H9 (cell line): ENCODE measurements at regions not wholly inside any gene's neighbourhood (a gene's known extent, or its start where the extent isn't known, plus 50 kb on each side); places are given as distances from the start of the nearest gene placed in this dataset.

Experiments used
- DNase-seq: peaks from one replicate; pipeline ENCODE4 v3.0.0-alpha.2; 2017
- H2AFZ ChIP-seq: one replicate; pipeline ENCODE4 v1.6.1; 2013; ENCODE audit warnings: mild to moderate bottlenecking, low read length, control low read depth, moderate library complexity
- H2AK5ac ChIP-seq: 2 replicates; pipeline ENCODE4 v1.6.1; 2013; ENCODE audit warnings: low read length, control low read depth, mixed read lengths; ENCODE audit not compliant: insufficient read length
- H2BK120ac ChIP-seq: one replicate; pipeline ENCODE4 v1.6.1; 2013; ENCODE audit warnings: low read depth, mild to moderate bottlenecking, low read length, control low read depth, inconsistent platforms; ENCODE audit not compliant: poor library complexity, severe bottlenecking
- H2BK12ac ChIP-seq: 2 replicates; pipeline ENCODE4 v1.6.1; 2013; ENCODE audit warnings: low read length, control low read depth, mixed read lengths, low read depth; ENCODE audit not compliant: insufficient read length
- H2BK15ac ChIP-seq: 2 replicates; pipeline ENCODE4 v1.6.1; 2013; ENCODE audit warnings: low read depth, low read length, control low read depth
- H2BK20ac ChIP-seq: one replicate; pipeline ENCODE4 v1.6.1; 2013; ENCODE audit warnings: low read depth, mild to moderate bottlenecking, low read length, control low read depth, inconsistent platforms; ENCODE audit not compliant: poor library complexity, severe bottlenecking
- H2BK5ac ChIP-seq: 2 replicates; pipeline ENCODE4 v1.6.1; 2013; ENCODE audit warnings: low read length, control low read depth, mixed read lengths; ENCODE audit not compliant: insufficient read length
- H3K14ac ChIP-seq: 2 replicates; pipeline ENCODE4 v1.6.1; 2013; ENCODE audit warnings: low read length, control low read depth; ENCODE audit not compliant: insufficient read depth
- H3K18ac ChIP-seq: 2 replicates; pipeline ENCODE4 v1.6.1; 2013; ENCODE audit warnings: low read depth, mild to moderate bottlenecking, mixed read lengths, low read length, control low read depth; ENCODE audit not compliant: insufficient read length
- H3K23ac ChIP-seq: 2 replicates; pipeline ENCODE4 v1.6.1; 2013; ENCODE audit warnings: low read length, control low read depth, mixed read lengths, low read depth; ENCODE audit not compliant: insufficient read length
- H3K23me2 ChIP-seq: 2 replicates; pipeline ENCODE4 v1.6.1; 2013; ENCODE audit warnings: low read depth, mild to moderate bottlenecking, mixed read lengths, low read length, control low read depth; ENCODE audit not compliant: insufficient read length, poor library complexity, severe bottlenecking
- H3K27ac ChIP-seq: 2 replicates; pipeline ENCODE4 v1.5.1; 2013; ENCODE audit warnings: low read length, control low read depth, mixed read lengths, low read depth; ENCODE audit not compliant: insufficient read length
- H3K27me3 ChIP-seq: 2 replicates; pipeline ENCODE4 v1.6.1; 2013; ENCODE audit warnings: low read length, control low read depth, inconsistent platforms; ENCODE audit not compliant: insufficient read depth
- H3K4ac ChIP-seq: 2 replicates; pipeline ENCODE4 v1.6.1; 2013; ENCODE audit warnings: low read depth, mild to moderate bottlenecking, control low read depth, inconsistent platforms, low read length, moderate library complexity
- H3K4me1 ChIP-seq: 2 replicates; pipeline ENCODE4 v1.6.1; 2013; ENCODE audit warnings: low read length, control low read depth, inconsistent platforms; ENCODE audit not compliant: insufficient read depth
- H3K4me2 ChIP-seq: 2 replicates; pipeline ENCODE4 v1.6.1; 2013; ENCODE audit warnings: low read length, control low read depth, mixed read lengths; ENCODE audit not compliant: insufficient read length, insufficient read depth
- H3K56ac ChIP-seq: 2 replicates; pipeline ENCODE4 v1.6.1; 2013; ENCODE audit warnings: low read depth, mild to moderate bottlenecking, mixed read lengths, low read length, control low read depth; ENCODE audit not compliant: insufficient read length
- H3K79me1 ChIP-seq: 2 replicates; pipeline ENCODE4 v1.6.1; 2013; ENCODE audit warnings: low read depth, mild to moderate bottlenecking, moderate library complexity, low read length, control low read depth, inconsistent platforms; ENCODE audit not compliant: insufficient read depth, poor library complexity, severe bottlenecking
- H3K79me2 ChIP-seq: 2 replicates; pipeline ENCODE4 v1.6.1; 2013; ENCODE audit warnings: low read length, control low read depth, inconsistent platforms; ENCODE audit not compliant: insufficient read depth
- H3K9ac ChIP-seq: 2 replicates; pipeline ENCODE4 v1.6.1; 2013; ENCODE audit warnings: low read length, control low read depth, mixed read lengths; ENCODE audit not compliant: insufficient read length; ENCODE audit errors: extremely low read depth
- H3K9me3 ChIP-seq: one replicate; pipeline ENCODE4 v1.6.1; 2013; ENCODE audit warnings: low read depth, low read length, inconsistent platforms; ENCODE audit not compliant: control insufficient read depth
- H3T11ph ChIP-seq: one replicate; pipeline ENCODE4 v1.6.1; 2013; ENCODE audit warnings: mild to moderate bottlenecking, low read length, control low read depth, inconsistent platforms
- H4K20me1 ChIP-seq: one replicate; pipeline ENCODE4 v1.6.1; 2013; ENCODE audit not compliant: control insufficient read depth, insufficient read length, insufficient read depth
- H4K5ac ChIP-seq: 2 replicates; pipeline ENCODE4 v1.6.1; 2013; ENCODE audit warnings: low read depth, mild to moderate bottlenecking, mixed read lengths, low read length, control low read depth; ENCODE audit not compliant: insufficient read length
- H4K8ac ChIP-seq: replicated peaks from 2 replicates; pipeline ENCODE4 v1.6.1; 2013; ENCODE audit warnings: low read length, control low read depth, mixed read lengths, low read depth; ENCODE audit not compliant: insufficient read length
- H4K91ac ChIP-seq: 2 replicates; pipeline ENCODE4 v1.6.1; 2013; ENCODE audit warnings: low read depth, mild to moderate bottlenecking, moderate library complexity, mixed read lengths, low read length, control low read depth; ENCODE audit not compliant: insufficient read length
- H3K27ac Mint-ChIP-seq, 3 experiments: 2 replicates in 2 of 3; 3 replicates in 1 of 3; pipeline ENCODE4 v1.8.0; 2020 to 2021; ENCODE audit warnings: mixed read lengths in 3 of 3, mild to moderate bottlenecking in 1 of 3, moderate library complexity in 1 of 3
- H3K27me3 Mint-ChIP-seq: 2 replicates; pipeline ENCODE4 v1.8.0; 2021; ENCODE audit warnings: low read depth, mild to moderate bottlenecking, moderate library complexity, mixed read lengths
- H3K36me3 Mint-ChIP-seq, 3 experiments: 2 replicates in 2 of 3; 3 replicates in 1 of 3; pipeline ENCODE4 v1.8.0; 2020 to 2021; ENCODE audit warnings: low read depth in 3 of 3, mixed read lengths in 3 of 3; ENCODE audit not compliant: insufficient read depth in 1 of 3
- H3K4me1 Mint-ChIP-seq, 2 experiments: 2 replicates each; pipeline ENCODE4 v1.8.0; 2020; ENCODE audit warnings: mixed read lengths in 2 of 2
- H3K4me3 Mint-ChIP-seq, 2 experiments: 2 replicates in 1 of 2; 3 replicates in 1 of 2; pipeline ENCODE4 v1.8.0; 2020 to 2021; ENCODE audit warnings: mild to moderate bottlenecking in 2 of 2, mixed read lengths in 2 of 2, moderate library complexity in 1 of 2
- H3K9me3 Mint-ChIP-seq, 2 experiments: 2 replicates in 1 of 2; 3 replicates in 1 of 2; pipeline ENCODE4 v1.8.0; 2020; ENCODE audit warnings: mild to moderate bottlenecking in 2 of 2, mixed read lengths in 2 of 2, moderate library complexity in 1 of 2
- WGBS: extraction: QIAGEN DNeasy Blood & Tissue Kit; methylation state at CpG from one replicate; pipeline ENCODE4 v1.1.7; 2013; ENCODE audit warnings: missing lambda C conversion rate, low lambda C conversion rate, mixed read lengths; ENCODE audit not compliant: insufficient read length; ENCODE audit errors: extremely low coverage; 5-methylcytosine and 5-hydroxymethylcytosine counted together
- TF ChIP-seq, protein P1 (sequence below): fragments of 200-600 bp; sonication (generic); conservative IDR thresholded peaks from 3 replicates; pipeline ENCODE4 v1.8.0; 2021; ENCODE audit warnings: antibody characterized with exemption, mild to moderate bottlenecking

GRCh38 chr2:71861186-71862160 is 286.2 kb downstream of the CYP26B1 start:
- Histone ChIP-seq H2BK120ac (no peak overlapping the region), H4K91ac (no peak overlapping the region), H3K9ac (no peak overlapping the region), H2AK5ac (no peak overlapping the region), H3K27ac (no peak overlapping the region), H2AFZ (no peak overlapping the region), H2BK20ac (no peak overlapping the region), H3K4me2 (no peak overlapping the region), H3K79me2 (no peaks in the 10 kb centered on the region), H4K5ac (no peak overlapping the region), H3K27me3 (no peaks in the 10 kb centered on the region), H3T11ph (no peak overlapping the region), H3K4me1 (no peaks in the 10 kb centered on the region), H3K4ac (no peak overlapping the region), H2BK12ac (no peak overlapping the region), H2BK5ac (no peak overlapping the region), H3K56ac (no peak overlapping the region), H4K20me1 (no peaks in the 10 kb centered on the region), H3K23ac (no peak overlapping the region), H2BK15ac (no peak overlapping the region), H3K23me2 (no peaks in the 10 kb centered on the region), H3K14ac (no peak overlapping the region), H4K8ac (no peak overlapping the region), H3K79me1 (no peaks in the 10 kb centered on the region), H3K9me3 (no peaks in the 10 kb centered on the region), H3K18ac (no peak overlapping the region)
- Mint-ChIP-seq H3K9me3 (no peaks in the 10 kb centered on the region), H3K4me3 (no peak overlapping the region), H3K36me3 (no peaks in the 10 kb centered on the region), H3K27ac (no peak overlapping the region), H3K27me3 (peaks cover 5% of the 10 kb centered on the region; the same call in 1 of the 2 replicates), H3K4me1 (no peaks in the 10 kb centered on the region)
- WGBS, result no CpG with 5 or more reads among the region's 17 CpGs
- TF ChIP-seq, protein P1, sequence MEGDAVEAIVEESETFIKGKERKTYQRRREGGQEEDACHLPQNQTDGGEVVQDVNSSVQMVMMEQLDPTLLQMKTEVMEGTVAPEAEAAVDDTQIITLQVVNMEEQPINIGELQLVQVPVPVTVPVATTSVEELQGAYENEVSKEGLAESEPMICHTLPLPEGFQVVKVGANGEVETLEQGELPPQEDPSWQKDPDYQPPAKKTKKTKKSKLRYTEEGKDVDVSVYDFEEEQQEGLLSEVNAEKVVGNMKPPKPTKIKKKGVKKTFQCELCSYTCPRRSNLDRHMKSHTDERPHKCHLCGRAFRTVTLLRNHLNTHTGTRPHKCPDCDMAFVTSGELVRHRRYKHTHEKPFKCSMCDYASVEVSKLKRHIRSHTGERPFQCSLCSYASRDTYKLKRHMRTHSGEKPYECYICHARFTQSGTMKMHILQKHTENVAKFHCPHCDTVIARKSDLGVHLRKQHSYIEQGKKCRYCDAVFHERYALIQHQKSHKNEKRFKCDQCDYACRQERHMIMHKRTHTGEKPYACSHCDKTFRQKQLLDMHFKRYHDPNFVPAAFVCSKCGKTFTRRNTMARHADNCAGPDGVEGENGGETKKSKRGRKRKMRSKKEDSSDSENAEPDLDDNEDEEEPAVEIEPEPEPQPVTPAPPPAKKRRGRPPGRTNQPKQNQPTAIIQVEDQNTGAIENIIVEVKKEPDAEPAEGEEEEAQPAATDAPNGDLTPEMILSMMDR, result no peak
- DNase-seq, result no peak
